HepG2 (cell line): ENCODE measurements at regions not wholly inside any gene's neighbourhood (a gene's known extent, or its start where the extent isn't known, plus 50 kb on each side); places are given as distances from the start of the nearest gene placed in this dataset.

Source experiments
- ATAC-seq: fragments of 200-7000 bp; cut with Tn5 transposase; 3 replicates; pipeline ENCODE4 v1.9.1; 2020; ENCODE audit warnings: mild to moderate bottlenecking, moderate library complexity
- BruUV-seq: library from RNA; stranded (reverse); fragments of 400-500 nt; replicated peaks from 2 replicates; lab custom pipeline; 2021; lab: Mats Ljungman, UMichigan
- CTCF ChIA-PET: fragments of 300-600 bp; formaldehyde crosslinking; extraction: SDS; loops from one replicate; lab custom pipeline; 2021; ENCODE audit warnings: low total read pairs, inconsistent platforms, low intra/inter-chr PET ratio; lab: Yijun Ruan, JAX
- POLR2A ChIA-PET: fragments of 350-600 bp; sonication (Branson Sonifier 250); formaldehyde crosslinking; loops from one replicate; lab custom pipeline; 2020; ENCODE audit warnings: antibody characterized with exemption, inconsistent platforms; lab: Yijun Ruan, JAX
- DNase-seq: peaks from one replicate; pipeline ENCODE4 v3.0.0-alpha.2; 2015; ENCODE audit warnings: low spot score
- FAIRE-seq: peaks from 3 replicates; lab custom pipeline; 2011; peaks lifted over from hg19 to GRCh38; lab: Jason Lieb, UNC
- H2AFZ ChIP-seq: one replicate; pipeline ENCODE4 v1.6.1; 2011; ENCODE audit warnings: low read length, inconsistent platforms
- H3K27ac ChIP-seq: fragments of 300-600 bp; 3 replicates; pipeline ENCODE4 v1.8.0; 2011; ENCODE audit warnings: mixed run types, mild to moderate bottlenecking, mixed read lengths, low read length, inconsistent platforms; ENCODE audit not compliant: insufficient read depth; ENCODE audit errors: extremely low read length
- H3K27me3 ChIP-seq, 2 experiments: fragments of 200-600 bp in 1 of 2; 2 replicates in 1 of 2; 3 replicates in 1 of 2; pipeline versions ENCODE4 v1.6.0 to v1.8.0; 2011; ENCODE audit warnings: low read length in 2 of 2, mild to moderate bottlenecking in 2 of 2, moderate library complexity in 2 of 2, inconsistent platforms in 1 of 2; ENCODE audit not compliant: insufficient read depth in 2 of 2, control insufficient read depth in 1 of 2
- H3K36me3 ChIP-seq, 2 experiments: fragments of 200-600 bp in 1 of 2; replicated peaks in 1 of 2; 2 replicates in 1 of 2; 3 replicates in 1 of 2; pipeline versions ENCODE4 v1.5.1 to v1.8.0; 2011; ENCODE audit warnings: low read length in 2 of 2, inconsistent platforms in 1 of 2; ENCODE audit not compliant: insufficient read depth in 2 of 2, control insufficient read depth in 1 of 2
- H3K4me1 ChIP-seq: 2 replicates; pipeline ENCODE4 v1.5.1; 2012; ENCODE audit warnings: low read length, inconsistent platforms; ENCODE audit not compliant: insufficient read depth
- H3K4me2 ChIP-seq: 2 replicates; pipeline ENCODE4 v1.6.0; 2011; ENCODE audit warnings: low read depth, low read length, inconsistent platforms
- H3K4me3 ChIP-seq, 3 experiments: fragments of 200-600 bp in 1 of 3; sonication (generic), shearing (Covaris generic) in 1 of 3; replicated peaks in 1 of 3; 2 replicates each; pipeline ENCODE4 v1.5.1; 2011 to 2016; ENCODE audit warnings: low read length in 3 of 3, inconsistent platforms in 2 of 3, low read depth in 2 of 3, mild to moderate bottlenecking in 2 of 3, control low read depth in 1 of 3, mixed read lengths in 1 of 3; ENCODE audit not compliant: insufficient read depth in 1 of 3
- H3K79me2 ChIP-seq: one replicate; pipeline ENCODE4 v1.6.1; 2011; ENCODE audit warnings: low read length, inconsistent platforms; ENCODE audit not compliant: insufficient read depth
- H3K9ac ChIP-seq: 2 replicates; pipeline ENCODE4 v1.6.0; 2011; ENCODE audit warnings: mild to moderate bottlenecking, low read depth, low read length, inconsistent platforms; ENCODE audit not compliant: insufficient read depth
- H3K9me3 ChIP-seq: 2 replicates; pipeline ENCODE4 v1.5.1; 2012; ENCODE audit warnings: mild to moderate bottlenecking, low read length
- H4K20me1 ChIP-seq: 2 replicates; pipeline ENCODE4 v1.6.0; 2011; ENCODE audit warnings: inconsistent platforms, mild to moderate bottlenecking, low read length, moderate library complexity; ENCODE audit not compliant: insufficient read depth
- BORCS8-MEF2B ChIP-seq: sonication (generic); formaldehyde crosslinking; IDR thresholded peaks from 2 replicates; pipeline ENCODE4 v1.8.0; 2022; ENCODE audit warnings: mild to moderate bottlenecking, missing genetic modification reagents
- CAMTA2 ChIP-seq: sonication (generic); formaldehyde crosslinking; IDR thresholded peaks from 2 replicates; pipeline ENCODE4 v1.4.0; 2020; ENCODE audit warnings: mild to moderate bottlenecking, missing genetic modification reagents, borderline replicate concordance
- CBFB ChIP-seq: sonication (generic); formaldehyde crosslinking; IDR thresholded peaks from 2 replicates; pipeline ENCODE4 v1.4.0; 2020; ENCODE audit warnings: missing genetic modification reagents
- HNRNPUL1 ChIP-seq: fragments of 200-400 bp; formaldehyde crosslinking; IDR thresholded peaks from 2 replicates; pipeline ENCODE4 v1.6.1; 2017; ENCODE audit warnings: low read depth, mild to moderate bottlenecking, low read length, moderate library complexity
- HOXD1 ChIP-seq: sonication (generic); formaldehyde crosslinking; IDR thresholded peaks from 2 replicates; pipeline ENCODE4 v1.5.0; 2020; ENCODE audit warnings: missing genetic modification reagents
- KLF12 ChIP-seq: sonication (generic); formaldehyde crosslinking; IDR thresholded peaks from 2 replicates; pipeline ENCODE4 v1.4.0; 2020; ENCODE audit warnings: missing genetic modification reagents, borderline replicate concordance
- MEF2D ChIP-seq: sonication (generic); formaldehyde crosslinking; IDR thresholded peaks from 2 replicates; pipeline ENCODE4 v1.5.1; 2020; ENCODE audit warnings: mild to moderate bottlenecking, missing genetic modification reagents
- NFATC3 ChIP-seq: sonication (generic); formaldehyde crosslinking; IDR thresholded peaks from 2 replicates; pipeline ENCODE4 v1.5.1; 2020; ENCODE audit warnings: mild to moderate bottlenecking, missing genetic modification reagents
- NFYB ChIP-seq: sonication (generic); formaldehyde crosslinking; IDR thresholded peaks from 2 replicates; pipeline ENCODE4 v1.4.0; 2020; ENCODE audit warnings: missing genetic modification reagents
- PAXIP1 ChIP-seq: sonication (generic); formaldehyde crosslinking; conservative IDR thresholded peaks from 2 replicates; pipeline ENCODE4 v1.4.0; 2020; ENCODE audit warnings: mild to moderate bottlenecking, missing genetic modification reagents, moderate library complexity
- POGK ChIP-seq: sonication (generic); formaldehyde crosslinking; conservative IDR thresholded peaks from 2 replicates; pipeline ENCODE4 v1.8.0; 2022; ENCODE audit warnings: mild to moderate bottlenecking, moderate library complexity, missing genetic modification reagents
- XRCC5 ChIP-seq: fragments of 200-400 bp; formaldehyde crosslinking; optimal IDR thresholded peaks from 2 replicates; pipeline ENCODE3; 2017; ENCODE audit warnings: mild to moderate bottlenecking, low read length
- ZKSCAN5 ChIP-seq: sonication (generic); formaldehyde crosslinking; IDR thresholded peaks from 2 replicates; pipeline ENCODE4 v1.5.1; 2020; ENCODE audit warnings: mild to moderate bottlenecking, missing genetic modification reagents
- ZNF354B ChIP-seq: sonication (generic); formaldehyde crosslinking; IDR thresholded peaks from 2 replicates; pipeline ENCODE4 v1.8.0; 2022; ENCODE audit warnings: mild to moderate bottlenecking, missing genetic modification reagents
- ZNF446 ChIP-seq: sonication (generic); formaldehyde crosslinking; IDR thresholded peaks from 2 replicates; pipeline ENCODE4 v1.5.0; 2020; ENCODE audit warnings: mild to moderate bottlenecking, missing genetic modification reagents
- ZNF556 ChIP-seq: sonication (generic); formaldehyde crosslinking; IDR thresholded peaks from 2 replicates; pipeline ENCODE4 v1.4.0; 2020; ENCODE audit warnings: mild to moderate bottlenecking, missing genetic modification reagents, borderline replicate concordance
- ZNF724P ChIP-seq: sonication (generic); formaldehyde crosslinking; IDR thresholded peaks from 2 replicates; pipeline ENCODE4 v1.8.0; 2022; ENCODE audit warnings: missing genetic modification reagents, borderline replicate concordance
- ZSCAN5A ChIP-seq: sonication (generic); formaldehyde crosslinking; IDR thresholded peaks from 2 replicates; pipeline ENCODE4 v1.8.0; 2022; ENCODE audit warnings: mild to moderate bottlenecking, missing genetic modification reagents, borderline replicate concordance
- WGBS: methylation state at CpG from one replicate; pipeline ENCODE4 v1.1.6; 2017; ENCODE audit warnings: low lambda C conversion rate; 5-methylcytosine and 5-hydroxymethylcytosine counted together
- in situ Hi-C: cut with HindIII; loops from 2 replicates; pipeline ENCODE4 v1.10.0; 2017; ENCODE audit warnings: low pct_unique_long_range_greater_than_20kb; ENCODE audit not compliant: extremely low pct_ligation_motif_present
- intact Hi-C: fragments of 100-400 bp; cut with micrococcal nuclease; formaldehyde crosslinking; loops from one replicate; pipeline ENCODE4 v1.10.0; 2022; ENCODE audit not compliant: unreplicated experiment

GRCh38 chr12:19957308-19958125, 410.8 kb upstream of the PDE3A start:
- POLR2A ChIA-PET = no interaction called here
- 14% methylated on average over 5 of the region's 6 CpGs for WGBS
- TF ChIP-seq ZNF354B (CRISPR knock-in tag) (no peak), HNRNPUL1 (no peak), NFATC3 (CRISPR knock-in tag) (no peak), MEF2D (CRISPR knock-in tag) (no peak), XRCC5 (no peak), HOXD1 (CRISPR knock-in tag) (no peak), CAMTA2 (no peak), ZKSCAN5 (no peak), POGK (CRISPR knock-in tag) (no peak), PAXIP1 (CRISPR knock-in tag) (no peak), ZNF556 (CRISPR knock-in tag) (no peak), ZNF724P (CRISPR knock-in tag) (no peak), CBFB (CRISPR knock-in tag) (no peak), KLF12 (CRISPR knock-in tag) (no peak), NFYB (CRISPR knock-in tag) (no peak), BORCS8-MEF2B (CRISPR knock-in tag) (no peak), ZNF446 (CRISPR knock-in tag) (no peak), ZSCAN5A (CRISPR knock-in tag) (no peak)

More at GRCh38 chr12:19957308-19958125, 410.8 kb upstream of the PDE3A start:
- BruUV-seq = no TSS peak
- ATAC-seq (no peak), DNase-seq (no peak), FAIRE-seq (no peak)
- no peaks in the 10 kb centered on the region for H4K20me1 ChIP-seq
- no peak overlapping the region for H2AFZ ChIP-seq
- H3K9ac ChIP-seq = no peak overlapping the region
- no peaks in the 10 kb centered on the region for H3K9me3 ChIP-seq
- intact Hi-C loops = no loop called here
- no peak overlapping the region for H3K4me2 ChIP-seq
- CTCF ChIA-PET = no interaction called here
- H3K27me3 ChIP-seq = no peaks in the 10 kb centered on the region
- in situ Hi-C loops = no loop called here
- no peak overlapping the region for H3K4me3 ChIP-seq
- H3K36me3 ChIP-seq = no peaks in the 10 kb centered on the region
- H3K4me1 ChIP-seq = no peaks in the 10 kb centered on the region
- H3K79me2 ChIP-seq = no peaks in the 10 kb centered on the region
- H3K27ac ChIP-seq = no peak overlapping the region
